T-helper 2 cell (primary cell): ENCODE measurements at regions not wholly inside any gene's neighbourhood (a gene's known extent, or its start where the extent isn't known, plus 50 kb on each side); places are given as distances from the start of the nearest gene placed in this dataset.

Experiments used
- DNase-seq, 5 experiments: peaks; one replicate each; pipeline versions ENCODE4 v3.0.0 to v3.0.0-alpha.2; 2012 to 2022

- DNase-seq, result no peak
Measured at GRCh38 chr15:62874959-62875625, 167.5 kb upstream of the TPM1 start.

GRCh38 chr15:62875626-62876021, 166.9 kb upstream of the TPM1 start:
- DNase-seq, result no peak

- no peak for DNase-seq
Measured at GRCh38 chr15:62877276-62877857, 165.2 kb upstream of the TPM1 start.

- DNase-seq, result no peak
Measured at GRCh38 chr15:62878070-62878469, 164.5 kb upstream of the TPM1 start.

GRCh38 chr15:62879770-62880169, 162.8 kb upstream of the TPM1 start:
- DNase-seq, result no peak

GRCh38 chr15:62880278-62880677, 162.3 kb upstream of the TPM1 start:
- DNase-seq, result no peak

- no peak for DNase-seq
Measured at GRCh38 chr15:62881056-62881455, 161.5 kb upstream of the TPM1 start.

- DNase-seq, result no peak
Measured at GRCh38 chr15:62883938-62884479, 158.5 kb upstream of the TPM1 start.

- no peak for DNase-seq
Measured at GRCh38 chr15:62886431-62887071, 156.0 kb upstream of the TPM1 start.

- DNase-seq, result no peak
Measured at GRCh38 chr15:62887113-62887570, 155.4 kb upstream of the TPM1 start.

GRCh38 chr15:62888623-62889022, 153.9 kb upstream of the TPM1 start:
- DNase-seq, result no peak

GRCh38 chr15:62889141-62889661, 153.3 kb upstream of the TPM1 start:
- DNase-seq, result no peak

GRCh38 chr15:62889734-62890505, 152.6 kb upstream of the TPM1 start:
- DNase-seq, result no peak

- DNase-seq, result no peak
Measured at GRCh38 chr15:62894322-62895085, 148.0 kb upstream of the TPM1 start.

- DNase-seq, result no peak
Measured at GRCh38 chr15:62895139-62895866, 147.2 kb upstream of the TPM1 start.

GRCh38 chr15:62895905-62896316, 146.6 kb upstream of the TPM1 start:
- DNase-seq, result no peak

GRCh38 chr15:62896380-62896866, 146.1 kb upstream of the TPM1 start:
- DNase-seq, result no peak

- no peak for DNase-seq
Measured at GRCh38 chr15:62896969-62897486, 145.5 kb upstream of the TPM1 start.

GRCh38 chr15:62897634-62898033, 144.9 kb upstream of the TPM1 start:
- no peak for DNase-seq

GRCh38 chr15:62899090-62899493, 143.5 kb upstream of the TPM1 start:
- DNase-seq, result no peak
